HG03025 (cell line): ENCODE measurements at regions not wholly inside any gene's neighbourhood (a gene's known extent, or its start where the extent isn't known, plus 50 kb on each side); places are given as distances from the start of the nearest gene placed in this dataset.
"Not testable (repeated sequence)": the region's sequence is repeated elsewhere in the genome, so short reads cannot be mapped to it uniquely, and the experiment has no call there.

Experiments used
- ATAC-seq: cut with Tn5 transposase; IDR thresholded peaks from one replicate; pipeline ENCODE4 v1.9.1; 2021; ENCODE audit warnings: mild to moderate bottlenecking, moderate library complexity; ENCODE audit not compliant: unreplicated experiment, low FRiP score

- no peak for ATAC-seq
Measured at GRCh38 chr4:65007841-65008439, 598.7 kb upstream of the TECRL start.

DNA sequence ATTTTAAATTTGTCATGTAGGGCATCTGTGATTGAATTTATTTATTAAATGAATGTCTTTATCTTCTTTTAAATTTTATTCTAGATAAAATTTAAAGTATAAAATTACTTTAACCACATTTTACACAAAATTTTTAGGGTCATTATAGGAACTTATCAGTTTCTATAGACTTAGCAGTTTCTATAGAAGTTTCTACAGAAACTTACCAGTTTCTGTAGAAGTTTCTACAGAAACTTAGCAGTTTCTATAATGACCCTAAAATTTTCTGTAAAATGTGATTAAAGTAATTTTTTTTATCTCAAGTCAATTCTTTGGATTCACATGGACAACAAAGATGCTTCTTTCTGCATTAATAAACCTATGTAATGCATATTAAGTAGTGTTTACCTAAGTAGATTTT lies 565.9 kb upstream of the TECRL start:
- ATAC-seq, result no peak

DNA sequence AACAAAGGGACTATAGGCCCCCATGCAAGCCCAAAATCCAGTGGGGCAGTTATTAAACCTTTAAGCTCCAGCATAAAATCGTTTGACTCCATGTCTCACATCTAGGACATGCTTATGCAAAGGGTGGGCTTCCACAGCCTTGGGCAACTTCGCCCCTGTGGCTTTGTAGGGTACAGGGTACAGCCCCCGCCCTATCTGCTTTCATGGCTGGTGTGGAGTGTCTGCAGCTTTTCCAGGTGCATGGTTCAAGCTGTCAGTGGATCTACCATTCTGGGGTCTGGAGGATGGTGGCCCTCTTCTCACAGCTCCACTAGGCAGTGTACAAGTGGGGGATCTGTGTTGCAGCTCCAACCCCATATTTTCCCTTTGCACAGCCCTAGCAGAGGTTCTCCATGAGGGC lies 559.8 kb upstream of the TECRL start:
- ATAC-seq, result no peak

GRCh38 chr4:64967286-64967685 lies 558.0 kb upstream of the TECRL start:
- no peak for ATAC-seq

- no peak for ATAC-seq
Measured at GRCh38 chr4:64960516-64960915, 551.3 kb upstream of the TECRL start.

- ATAC-seq, result no peak
Measured at GRCh38 chr4:64940698-64941097, 531.4 kb upstream of the TECRL start.

- no peak for ATAC-seq
Measured at GRCh38 chr4:64935469-64936001, 526.3 kb upstream of the TECRL start.

- ATAC-seq, result no peak
Measured at GRCh38 chr4:64911846-64912245, 502.6 kb upstream of the TECRL start.

DNA sequence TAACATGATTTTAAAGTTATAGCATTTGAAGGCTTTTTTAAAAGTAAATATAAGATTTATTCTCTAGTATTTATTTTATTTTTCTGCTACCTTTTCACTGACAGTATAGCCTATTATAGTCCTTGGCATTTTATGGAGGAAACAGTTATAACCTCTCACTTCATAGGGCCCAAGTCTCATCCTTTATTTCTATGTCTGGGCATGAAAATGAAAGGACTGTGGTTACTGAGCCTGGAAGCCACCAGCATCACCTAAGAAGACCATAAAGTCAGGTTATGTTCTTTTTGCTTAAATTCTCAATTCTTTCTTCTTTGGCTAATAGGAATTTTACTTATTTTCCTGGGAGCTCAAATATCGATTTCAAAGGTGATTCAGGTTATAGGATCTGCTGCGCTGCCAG lies 494.7 kb upstream of the TECRL start:
- no peak for ATAC-seq

DNA sequence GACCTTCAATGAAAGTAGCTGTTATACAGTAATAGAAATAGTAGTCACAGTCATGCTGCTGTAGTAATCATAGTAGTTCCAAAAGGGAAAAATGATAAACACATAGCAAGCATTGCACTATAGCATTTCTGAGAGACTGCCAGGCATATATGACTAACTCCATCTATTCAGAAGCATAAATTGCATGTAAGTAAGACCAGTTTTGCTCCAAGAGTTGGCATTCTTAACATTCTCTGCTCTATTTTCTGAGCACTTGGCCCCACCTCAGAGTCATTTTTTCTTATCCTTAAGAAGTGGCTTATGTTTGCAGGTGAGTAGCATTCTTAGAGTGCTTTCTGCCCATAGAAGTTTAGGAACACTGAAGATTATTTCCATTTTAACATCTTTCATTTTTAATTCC lies 490.3 kb upstream of the TECRL start:
- ATAC-seq, result no peak

- ATAC-seq, result not testable (repeated sequence)
Measured at GRCh38 chr4:64899030-64899429, 489.8 kb upstream of the TECRL start.

GRCh38 chr4:64897683-64898082 lies 488.4 kb upstream of the TECRL start:
- ATAC-seq, result no peak

GRCh38 chr4:64895031-64895430 lies 485.8 kb upstream of the TECRL start:
- ATAC-seq, result no peak

DNA sequence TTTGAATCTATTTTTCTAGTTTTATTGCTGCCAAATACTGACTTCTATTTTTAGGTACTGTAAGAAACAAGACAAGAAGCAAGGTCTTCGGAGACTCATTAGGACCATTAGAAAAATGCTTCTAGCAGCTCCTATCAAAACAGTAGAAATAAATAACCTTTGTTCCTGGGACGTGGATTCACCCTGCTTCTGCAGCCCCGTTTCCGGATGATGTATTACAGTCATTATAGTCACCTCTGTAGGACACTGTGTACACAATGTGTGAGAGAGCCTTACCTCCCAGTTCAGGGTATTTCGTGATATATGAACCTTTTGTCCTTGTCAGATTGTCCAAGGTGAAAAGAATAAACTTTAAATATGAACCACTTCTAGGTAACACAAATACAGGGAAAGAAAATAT lies 484.0 kb upstream of the TECRL start:
- ATAC-seq, result no peak

DNA sequence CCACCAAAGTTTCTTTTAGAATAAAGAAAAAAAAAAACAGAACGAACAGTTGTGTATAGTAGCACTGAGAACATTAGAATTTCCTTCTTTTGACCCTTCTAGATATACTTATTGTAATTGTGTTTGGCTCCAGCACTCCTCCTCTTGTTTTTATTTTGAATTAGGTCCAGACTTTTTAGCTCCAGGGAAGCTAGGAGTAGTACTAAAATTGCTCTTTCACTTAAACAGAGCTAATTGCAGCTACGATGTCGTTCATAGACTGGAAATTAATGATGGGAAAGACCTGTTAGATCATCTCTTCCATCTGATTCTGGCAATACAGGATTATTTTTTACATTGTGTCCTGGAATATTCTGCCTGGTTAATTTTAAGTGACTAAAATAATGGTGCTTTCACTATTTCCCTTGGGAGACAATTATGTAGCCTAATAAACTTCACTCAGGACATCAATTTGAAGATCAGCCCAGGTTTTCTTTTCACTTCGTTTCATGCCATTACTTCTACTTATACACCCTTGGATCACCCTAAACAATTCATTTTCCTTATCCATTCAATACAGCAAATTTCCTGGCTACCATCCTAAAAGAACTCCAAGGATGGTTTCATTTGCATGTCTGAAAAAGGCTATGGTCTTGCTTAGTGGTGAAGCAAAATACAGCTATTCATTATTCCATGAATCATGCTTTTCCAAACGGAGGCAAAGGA lies 480.8 kb upstream of the TECRL start:
- ATAC-seq, result no peak

- no peak for ATAC-seq
Measured at GRCh38 chr4:64883087-64883807, 474.0 kb upstream of the TECRL start.

DNA sequence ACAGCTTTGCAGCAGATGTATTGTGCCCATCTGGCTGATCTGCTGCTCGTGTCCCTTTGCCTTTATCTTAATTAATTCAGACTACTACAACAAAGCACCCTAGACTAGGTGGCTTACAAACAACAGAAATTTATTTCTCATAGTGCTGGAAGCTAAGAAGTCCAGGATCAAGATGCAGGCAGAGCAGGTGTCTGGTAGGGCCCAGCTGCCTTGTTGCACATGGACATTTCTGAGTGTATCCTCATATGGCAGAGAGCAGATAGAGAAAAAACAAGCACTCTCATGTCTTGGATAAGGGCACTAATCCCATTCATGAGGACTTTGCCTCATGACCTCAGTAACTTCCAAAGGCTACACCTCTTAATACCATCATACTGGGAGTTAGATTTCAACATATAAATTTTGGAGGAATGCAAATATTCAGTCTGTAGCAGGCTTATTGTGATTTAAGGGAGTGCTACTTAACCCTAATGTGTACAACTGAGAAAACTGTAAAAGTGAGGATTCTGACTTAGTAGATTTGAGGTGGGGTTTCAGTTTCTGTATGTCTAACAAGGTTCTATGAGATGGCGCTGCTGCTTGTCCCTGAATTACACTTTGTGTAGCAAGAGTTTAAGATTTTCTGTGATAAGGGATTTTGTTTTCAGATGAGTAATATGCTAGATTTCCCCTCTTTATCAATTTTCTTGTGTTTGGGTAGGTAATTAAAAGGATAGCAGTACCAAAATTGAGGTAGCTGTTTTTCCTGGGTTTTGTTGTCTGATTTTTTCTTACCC lies 473.2 kb upstream of the TECRL start:
- no peak for ATAC-seq

- ATAC-seq, result no peak
Measured at GRCh38 chr4:64880557-64880956, 471.3 kb upstream of the TECRL start.

- ATAC-seq, result no peak
Measured at GRCh38 chr4:64876021-64876420, 466.8 kb upstream of the TECRL start.

DNA sequence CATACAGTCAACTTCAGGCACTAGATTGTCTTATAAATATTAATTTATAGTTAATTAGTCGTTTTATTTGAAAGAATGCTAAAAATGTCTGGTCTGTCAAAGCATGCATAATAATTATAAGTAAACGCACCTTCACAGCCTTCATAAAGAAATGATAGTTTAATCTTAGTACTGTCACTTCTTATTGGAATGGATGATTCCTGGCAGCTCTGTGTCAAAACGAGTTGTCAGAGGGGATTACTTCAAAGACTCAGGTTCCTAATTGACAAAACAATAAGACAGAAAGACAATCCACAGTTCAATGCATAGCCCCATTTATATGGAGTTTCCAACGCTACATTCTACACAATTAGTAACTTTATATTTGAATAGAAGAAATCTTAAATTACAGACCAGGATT lies 461.3 kb upstream of the TECRL start:
- ATAC-seq, result no peak

GRCh38 chr4:64857815-64858214 lies 448.6 kb upstream of the TECRL start:
- ATAC-seq, result no peak
